Thoracic aorta (tissue), 2 donors: ENCODE measurements at regions not wholly inside any gene's neighbourhood (a gene's known extent, or its start where the extent isn't known, plus 50 kb on each side); places are given as distances from the start of the nearest gene placed in this dataset.
"Not testable (repeated sequence)": the region's sequence is repeated elsewhere in the genome, so short reads cannot be mapped to it uniquely, and the experiment has no call there.

Experiments
- ATAC-seq: fragments of 150-250 bp; one replicate; pipeline ENCODE4 v1.8.0; 2017; ENCODE audit warnings: low read depth; ENCODE audit not compliant: insufficient number of reproducible peaks, low FRiP score
- DNase-seq: peaks from one replicate; pipeline ENCODE4 v3.0.0-alpha.2; 2020; ENCODE audit warnings: low spot score
- H3K27ac ChIP-seq, 2 donors: fragments of 200-600 bp; sonication (generic); 1 replicate in 1 of 2; 2 replicates in 1 of 2; pipeline ENCODE4 v1.5.1; 2016; ENCODE audit warnings: mild to moderate bottlenecking in 2 of 2, moderate library complexity in 2 of 2
- H3K27me3 ChIP-seq: fragments of 200-600 bp; sonication (generic); replicated peaks from 2 replicates; pipeline ENCODE4 v1.6.0; 2016; ENCODE audit warnings: mild to moderate bottlenecking; ENCODE audit not compliant: insufficient read depth
- H3K36me3 ChIP-seq: fragments of 200-600 bp; sonication (generic); one replicate; pipeline ENCODE4 v1.5.1; 2016
- H3K4me1 ChIP-seq, 2 donors: fragments of 200-600 bp; sonication (generic); 1 replicate in 1 of 2; 2 replicates in 1 of 2; pipeline versions ENCODE4 v1.5.1 to v1.6.0; 2016; ENCODE audit warnings: low read depth in 2 of 2, mild to moderate bottlenecking in 1 of 2; ENCODE audit not compliant: control insufficient read depth in 1 of 2
- H3K4me3 ChIP-seq: fragments of 200-600 bp; sonication (generic); 2 replicates; pipeline ENCODE4 v1.5.1; 2016; ENCODE audit warnings: mild to moderate bottlenecking
- H3K9me3 ChIP-seq: fragments of 200-600 bp; sonication (generic); 2 replicates; pipeline ENCODE4 v1.5.1; 2016
- TF ChIP-seq, protein P1 (sequence below): fragments of 200-600 bp; sonication (generic); IDR thresholded peaks from one replicate; pipeline ENCODE4 v1.5.1; 2019; ENCODE audit warnings: antibody characterized with exemption

DNA sequence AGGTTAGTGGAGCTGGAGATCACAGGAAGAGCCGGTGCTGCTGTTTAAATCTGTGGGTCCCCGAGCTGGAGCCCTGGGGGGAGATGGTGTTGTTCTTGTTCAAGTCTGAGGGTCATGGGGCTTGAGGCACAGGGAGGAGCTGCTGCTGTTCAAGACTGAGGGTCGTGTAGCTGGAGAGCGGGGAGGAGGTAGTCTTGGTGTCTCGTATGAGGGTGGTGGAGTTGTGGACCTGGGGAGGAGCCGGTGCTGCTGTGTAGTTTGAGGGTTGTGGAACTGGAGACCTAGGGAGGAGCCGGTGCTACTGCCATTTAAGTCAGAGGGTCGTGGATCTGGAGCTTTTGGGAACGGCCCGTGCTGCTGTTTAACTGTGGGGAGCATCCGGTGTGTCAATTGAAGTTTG is 112.2 kb upstream of the SULF2 start:
- ATAC-seq, result no peak
- Histone ChIP-seq H3K9me3 (no peaks in the 10 kb centered on the region), H3K4me1 (no peaks in the 10 kb centered on the region), H3K27me3 (no peaks in the 10 kb centered on the region), H3K36me3 (no peaks in the 10 kb centered on the region), H3K4me3 (no peak overlapping the region), H3K27ac (no peak overlapping the region)
- TF ChIP-seq, protein P1, sequence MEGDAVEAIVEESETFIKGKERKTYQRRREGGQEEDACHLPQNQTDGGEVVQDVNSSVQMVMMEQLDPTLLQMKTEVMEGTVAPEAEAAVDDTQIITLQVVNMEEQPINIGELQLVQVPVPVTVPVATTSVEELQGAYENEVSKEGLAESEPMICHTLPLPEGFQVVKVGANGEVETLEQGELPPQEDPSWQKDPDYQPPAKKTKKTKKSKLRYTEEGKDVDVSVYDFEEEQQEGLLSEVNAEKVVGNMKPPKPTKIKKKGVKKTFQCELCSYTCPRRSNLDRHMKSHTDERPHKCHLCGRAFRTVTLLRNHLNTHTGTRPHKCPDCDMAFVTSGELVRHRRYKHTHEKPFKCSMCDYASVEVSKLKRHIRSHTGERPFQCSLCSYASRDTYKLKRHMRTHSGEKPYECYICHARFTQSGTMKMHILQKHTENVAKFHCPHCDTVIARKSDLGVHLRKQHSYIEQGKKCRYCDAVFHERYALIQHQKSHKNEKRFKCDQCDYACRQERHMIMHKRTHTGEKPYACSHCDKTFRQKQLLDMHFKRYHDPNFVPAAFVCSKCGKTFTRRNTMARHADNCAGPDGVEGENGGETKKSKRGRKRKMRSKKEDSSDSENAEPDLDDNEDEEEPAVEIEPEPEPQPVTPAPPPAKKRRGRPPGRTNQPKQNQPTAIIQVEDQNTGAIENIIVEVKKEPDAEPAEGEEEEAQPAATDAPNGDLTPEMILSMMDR, result no peak
- DNase-seq, result no peak

DNA sequence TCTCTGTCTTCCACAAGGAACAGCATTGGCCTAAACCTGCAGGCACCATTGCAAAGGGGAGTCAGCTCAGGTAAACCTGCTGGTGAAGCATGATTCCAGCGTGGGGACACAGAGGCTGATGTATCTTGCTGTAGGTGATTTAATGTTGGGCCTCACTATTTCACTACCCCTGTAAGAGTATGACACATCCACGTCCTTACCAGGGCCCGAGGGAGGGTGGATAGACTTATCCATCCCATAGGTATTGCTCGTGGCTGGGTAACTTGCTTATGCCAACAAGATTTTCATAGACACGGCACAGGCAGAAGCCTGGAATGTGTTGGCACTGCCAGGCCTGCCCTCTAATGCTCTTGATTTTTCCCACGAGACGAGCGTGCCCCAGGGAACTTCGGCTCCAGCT is 107.4 kb upstream of the SULF2 start:
- not testable (repeated sequence) for H3K4me1 ChIP-seq

DNA sequence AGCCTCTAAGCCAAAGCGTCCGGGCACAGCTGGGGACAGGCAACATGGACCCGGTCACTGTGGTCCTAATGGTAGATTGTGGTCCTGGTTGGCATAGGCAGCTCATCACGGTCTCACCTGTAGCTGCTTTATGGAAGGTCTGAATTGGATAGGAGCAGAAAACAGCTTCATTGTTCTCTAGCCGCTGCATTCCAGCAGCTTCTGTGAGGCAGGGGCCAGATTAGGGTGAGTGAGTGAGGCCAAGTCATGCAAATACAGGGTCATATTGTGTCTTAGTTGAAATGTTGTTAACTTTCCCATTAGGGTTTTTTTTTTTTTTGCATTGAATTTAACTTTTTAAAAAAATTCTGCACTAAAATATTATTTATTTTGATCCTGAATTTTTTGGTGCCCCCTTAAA is 105.4 kb upstream of the SULF2 start:
- H3K4me3 ChIP-seq, H3K27me3 ChIP-seq, ATAC-seq, H3K36me3 ChIP-seq, H3K9me3 ChIP-seq, DNase-seq, H3K4me1 ChIP-seq, H3K27ac ChIP-seq: not testable (repeated sequence)

More for the DNA sequence above, 107.4 kb upstream of the SULF2 start:
- H3K27me3 ChIP-seq, ATAC-seq, H3K36me3 ChIP-seq, H3K27ac ChIP-seq, H3K9me3 ChIP-seq, DNase-seq, H3K4me3 ChIP-seq: not testable (repeated sequence)

DNA sequence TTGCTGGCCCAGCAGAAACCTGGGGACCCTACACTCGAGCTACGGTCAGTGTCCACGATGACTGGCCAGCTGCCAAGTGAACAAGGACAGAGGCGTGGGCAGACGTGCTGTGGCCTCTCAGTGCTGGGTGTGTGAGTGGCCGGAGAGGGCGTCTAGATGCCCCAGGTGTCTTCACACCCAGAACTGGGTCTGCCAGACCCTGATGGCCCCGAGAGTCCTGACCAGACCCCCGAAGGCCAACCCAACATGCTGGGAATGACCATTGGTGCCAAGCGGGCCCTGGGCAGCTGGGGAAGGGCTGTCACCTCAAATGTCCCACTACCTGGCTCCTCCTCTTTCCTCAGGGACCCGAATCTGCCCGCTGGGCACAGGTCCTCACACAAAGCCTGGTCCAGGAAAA is 104.5 kb upstream of the SULF2 start:
- H3K27ac ChIP-seq, DNase-seq, H3K4me1 ChIP-seq, H3K36me3 ChIP-seq, H3K27me3 ChIP-seq, ATAC-seq, H3K9me3 ChIP-seq, H3K4me3 ChIP-seq: not testable (repeated sequence)

DNA sequence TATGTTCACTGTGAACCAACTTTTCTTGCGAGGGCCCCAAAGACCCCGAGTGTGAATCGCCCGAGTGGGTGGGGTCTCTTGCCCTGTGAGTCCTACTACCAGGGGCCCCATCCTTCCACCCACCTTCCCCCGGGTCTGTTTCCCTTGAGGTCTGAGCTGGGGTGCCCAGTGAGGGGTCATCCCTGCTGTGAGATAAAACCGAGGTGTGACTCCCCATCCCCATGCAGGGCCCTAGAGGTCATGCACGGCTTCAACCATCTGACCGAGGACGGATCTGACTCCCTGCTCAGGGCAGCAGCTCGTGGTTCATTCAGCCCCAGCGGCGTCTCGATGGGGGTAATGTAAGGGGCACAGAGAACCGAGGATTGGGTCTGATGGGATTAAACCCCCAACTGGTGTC is 103.1 kb upstream of the SULF2 start:
- TF ChIP-seq, protein P1, result no peak
- DNase-seq, result no peak
- H3K4me3 ChIP-seq, result no peak overlapping the region
- ATAC-seq, result no peak
- no peaks in the 10 kb centered on the region for H3K4me1 ChIP-seq
- H3K27me3 ChIP-seq, result no peaks in the 10 kb centered on the region
- H3K36me3 ChIP-seq, result no peaks in the 10 kb centered on the region
- no peaks in the 10 kb centered on the region for H3K9me3 ChIP-seq
- H3K27ac ChIP-seq, result no peak overlapping the region

DNA sequence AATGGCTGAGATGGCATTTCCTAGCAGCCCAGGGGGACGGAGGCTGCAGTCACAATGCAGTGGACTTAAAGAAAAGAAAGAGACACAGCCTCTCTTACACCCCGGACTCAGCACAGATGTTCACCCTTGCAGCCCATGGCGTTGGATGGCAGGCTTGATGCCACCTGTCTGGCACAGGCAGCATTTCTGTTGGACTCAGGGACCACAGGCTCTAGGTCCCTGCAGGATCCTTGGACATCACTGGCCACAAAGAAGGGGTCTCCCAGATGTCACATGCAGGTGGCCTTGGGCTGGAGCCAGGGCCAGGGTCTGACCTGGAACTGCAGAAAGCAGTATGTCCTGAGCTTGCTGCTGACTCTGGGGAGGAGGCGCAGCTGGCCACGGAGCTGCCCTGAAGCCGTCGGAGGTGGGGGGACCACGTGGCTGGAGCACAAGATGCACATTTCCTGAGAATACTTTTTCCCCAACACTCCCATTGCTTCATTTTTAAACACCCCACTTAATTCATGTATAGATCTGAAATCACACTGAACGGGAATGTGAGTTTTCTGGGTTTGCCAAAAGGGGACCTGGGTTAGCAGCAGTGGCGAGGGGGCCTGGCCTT is 102.3 kb upstream of the SULF2 start:
- H3K27me3 ChIP-seq, result no peaks in the 10 kb centered on the region
- H3K4me3 ChIP-seq, result no peak overlapping the region
- no peak for DNase-seq
- no peak overlapping the region for H3K27ac ChIP-seq
- H3K4me1 ChIP-seq, result no peaks in the 10 kb centered on the region
- TF ChIP-seq, protein P1, result no peak
- H3K9me3 ChIP-seq, result no peaks in the 10 kb centered on the region
- no peak for ATAC-seq
- no peaks in the 10 kb centered on the region for H3K36me3 ChIP-seq

DNA sequence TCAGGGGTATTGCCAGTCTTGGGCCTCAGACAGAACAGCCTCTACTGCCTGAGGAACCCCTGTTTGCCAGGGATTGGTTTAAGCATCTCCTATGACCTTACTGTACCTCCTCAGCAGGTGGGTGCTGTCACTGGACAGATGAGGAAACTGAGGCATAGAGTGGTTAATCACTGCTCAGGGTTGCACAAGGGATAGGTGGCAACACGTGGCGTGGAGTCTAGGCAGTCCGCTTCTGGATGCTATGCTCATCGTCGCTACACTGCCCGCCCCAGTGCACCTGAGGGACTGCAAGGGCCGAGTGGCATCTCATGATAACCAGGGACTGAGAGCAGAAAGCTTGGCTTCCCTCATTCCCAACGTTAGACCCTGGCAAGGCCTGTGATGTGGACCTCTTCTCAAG is 101.8 kb upstream of the SULF2 start:
- H3K27ac ChIP-seq, result no peak overlapping the region
- no peaks in the 10 kb centered on the region for H3K36me3 ChIP-seq
- TF ChIP-seq, protein P1, result no peak
- no peak for DNase-seq
- no peak for ATAC-seq
- H3K4me3 ChIP-seq, result no peak overlapping the region
- no peaks in the 10 kb centered on the region for H3K9me3 ChIP-seq
- no peaks in the 10 kb centered on the region for H3K27me3 ChIP-seq
- H3K4me1 ChIP-seq, result no peaks in the 10 kb centered on the region
